H1 (cell line): ENCODE measurements at regions not wholly inside any gene's neighbourhood (a gene's known extent, or its start where the extent isn't known, plus 50 kb on each side); places are given as distances from the start of the nearest gene placed in this dataset.

ENCODE experiments used
- CTCF ChIA-PET: fragments of 300-600 bp; sonication (Branson Sonifier 250); formaldehyde crosslinking; loops from one replicate; lab custom pipeline; 2021; ENCODE audit not compliant: partially characterized antibody; lab: Charles Lee
- POLR2A ChIA-PET: fragments of 300-600 bp; sonication (Branson Sonifier 250); formaldehyde crosslinking; loops from one replicate; lab custom pipeline; 2021; ENCODE audit warnings: inconsistent platforms; ENCODE audit not compliant: partially characterized antibody; lab: Charles Lee
- DNase-seq, 2 experiments: peaks; one replicate each; pipeline versions ENCODE4 v3.0.0 to v3.0.0-alpha.2; 2010 to 2022; ENCODE audit warnings: low spot score in 2 of 2, low read depth in 1 of 2, mixed read lengths in 1 of 2
- FAIRE-seq: peaks from 2 replicates; lab custom pipeline; 2011; peaks lifted over from hg19 to GRCh38; lab: Jason Lieb, UNC
- H2AFZ ChIP-seq: 2 replicates; pipeline ENCODE4 v1.8.1; 2012; ENCODE audit warnings: low read length, inconsistent platforms
- H2AK5ac ChIP-seq: 2 replicates; pipeline ENCODE4 v1.6.1; 2013; ENCODE audit warnings: low read depth, low read length
- H2BK120ac ChIP-seq: replicated peaks from 2 replicates; pipeline ENCODE3; 2013; ENCODE audit warnings: low read depth, low read length, inconsistent platforms
- H2BK12ac ChIP-seq: 2 replicates; pipeline ENCODE4 v1.6.1; 2013; ENCODE audit warnings: low read depth, low read length
- H2BK15ac ChIP-seq: 2 replicates; pipeline ENCODE4 v1.6.1; 2013; ENCODE audit warnings: low read length
- H2BK20ac ChIP-seq: 2 replicates; pipeline ENCODE4 v1.6.1; 2013; ENCODE audit warnings: low read length
- H2BK5ac ChIP-seq: 2 replicates; pipeline ENCODE4 v1.6.1; 2013; ENCODE audit warnings: low read depth, low read length
- H3K14ac ChIP-seq: 2 replicates; pipeline ENCODE4 v1.6.1; 2013; ENCODE audit warnings: inconsistent platforms; ENCODE audit not compliant: insufficient read length
- H3K18ac ChIP-seq: 2 replicates; pipeline ENCODE4 v1.6.1; 2013; ENCODE audit warnings: low read length; ENCODE audit errors: extremely low read depth
- H3K23ac ChIP-seq: 2 replicates; pipeline ENCODE4 v1.6.1; 2013; ENCODE audit warnings: inconsistent platforms; ENCODE audit not compliant: insufficient read length
- H3K23me2 ChIP-seq: 2 replicates; pipeline ENCODE4 v1.6.1; 2013; ENCODE audit warnings: low read depth, low read length
- H3K27ac ChIP-seq: 2 replicates; pipeline ENCODE4 v1.6.1; 2011; ENCODE audit warnings: low read depth, low read length, inconsistent platforms
- H3K27me3 ChIP-seq, 4 experiments: replicated peaks in 1 of 4; 1 replicate in 1 of 4; 2 replicates in 3 of 4; pipeline versions ENCODE4 v1.6.1 to v1.8.1; 2011 to 2013; ENCODE audit warnings: low read length in 3 of 4, mild to moderate bottlenecking in 3 of 4, inconsistent platforms in 2 of 4, mixed read lengths in 2 of 4, moderate library complexity in 1 of 4; ENCODE audit not compliant: control insufficient read depth in 3 of 4, insufficient read depth in 3 of 4; ENCODE audit errors: extremely low read depth in 1 of 4
- H3K36me3 ChIP-seq, 4 experiments: 2 replicates each; pipeline versions ENCODE4 v1.6.1 to v1.8.1; 2011 to 2013; ENCODE audit warnings: mild to moderate bottlenecking in 4 of 4, low read length in 3 of 4, moderate library complexity in 2 of 4, control low read depth in 1 of 4, inconsistent platforms in 1 of 4; ENCODE audit not compliant: insufficient read depth in 4 of 4, control insufficient read depth in 2 of 4
- H3K4ac ChIP-seq: replicated peaks from 2 replicates; pipeline ENCODE3; 2013; ENCODE audit warnings: low read length, low read depth, mixed read lengths, inconsistent platforms; ENCODE audit not compliant: insufficient read length
- H3K4me1 ChIP-seq, 4 experiments: replicated peaks in 1 of 4; 1 replicate in 1 of 4; 2 replicates in 3 of 4; pipeline versions ENCODE4 v1.6.1 to v1.8.1; 2011 to 2013; ENCODE audit warnings: low read length in 3 of 4, inconsistent platforms in 2 of 4, mixed read lengths in 1 of 4; ENCODE audit not compliant: insufficient read depth in 4 of 4, control insufficient read depth in 3 of 4
- H3K4me2 ChIP-seq, 2 experiments: 2 replicates each; pipeline versions ENCODE4 v1.6.1 to v1.8.1; 2011 to 2013; ENCODE audit warnings: low read depth in 2 of 2, low read length in 2 of 2, control low read depth in 1 of 2, inconsistent platforms in 1 of 2, mild to moderate bottlenecking in 1 of 2; ENCODE audit not compliant: insufficient read depth in 1 of 2
- H3K4me3 ChIP-seq, 4 experiments: fragments of 200-600, 300-600 bp in 1 of 4; sonication (generic), shearing (Covaris generic), sonication (Bioruptor Twin) in 1 of 4; 2 replicates each; pipeline versions ENCODE4 v1.5.1 to v1.8.1; 2011 to 2016; ENCODE audit warnings: low read length in 4 of 4, low read depth in 3 of 4, control low read depth in 2 of 4, inconsistent platforms in 2 of 4, mild to moderate bottlenecking in 2 of 4, mixed read lengths in 1 of 4, moderate library complexity in 1 of 4; ENCODE audit not compliant: insufficient read depth in 2 of 4; ENCODE audit errors: extremely low read depth in 1 of 4
- H3K56ac ChIP-seq: replicated peaks from 2 replicates; pipeline ENCODE3; 2013; ENCODE audit warnings: low read depth, mild to moderate bottlenecking, mixed read lengths, low read length, inconsistent platforms; ENCODE audit not compliant: insufficient read length
- H3K79me1 ChIP-seq: 2 replicates; pipeline ENCODE4 v1.6.1; 2013; ENCODE audit warnings: low read depth, low read length, control low read depth
- H3K79me2 ChIP-seq, 2 experiments: 2 replicates each; pipeline versions ENCODE4 v1.6.1 to v1.8.1; 2012 to 2013; ENCODE audit warnings: low read length in 2 of 2, mild to moderate bottlenecking in 2 of 2, inconsistent platforms in 1 of 2; ENCODE audit not compliant: insufficient read depth in 2 of 2, control insufficient read depth in 1 of 2
- H3K9ac ChIP-seq, 4 experiments: replicated peaks in 1 of 4; 1 replicate in 1 of 4; 2 replicates in 3 of 4; pipeline versions ENCODE4 v1.6.1 to v1.8.1; 2011 to 2013; ENCODE audit warnings: low read depth in 3 of 4, low read length in 3 of 4, control low read depth in 2 of 4, mild to moderate bottlenecking in 2 of 4, moderate library complexity in 2 of 4, inconsistent platforms in 1 of 4; ENCODE audit errors: extremely low read depth in 1 of 4
- H3K9me3 ChIP-seq, 2 experiments: 2 replicates each; pipeline versions ENCODE4 v1.6.1 to v1.8.1; 2012 to 2013; ENCODE audit warnings: mild to moderate bottlenecking in 2 of 2, moderate library complexity in 2 of 2, control low read depth in 1 of 2, inconsistent platforms in 1 of 2, low read depth in 1 of 2, low read length in 1 of 2, mixed read lengths in 1 of 2; ENCODE audit not compliant: insufficient read depth in 2 of 2
- H4K20me1 ChIP-seq, 2 experiments: replicated peaks in 1 of 2; 2 replicates each; pipeline versions ENCODE3 to v1.8.1; 2011 to 2013; ENCODE audit warnings: inconsistent platforms in 2 of 2, low read length in 2 of 2, mild to moderate bottlenecking in 1 of 2; ENCODE audit not compliant: insufficient read depth in 2 of 2, control insufficient read depth in 1 of 2
- H4K5ac ChIP-seq: 2 replicates; pipeline ENCODE4 v1.6.1; 2013; ENCODE audit warnings: low read length, low read depth, mixed read lengths, inconsistent platforms; ENCODE audit not compliant: insufficient read length
- H4K8ac ChIP-seq: 2 replicates; pipeline ENCODE4 v1.8.0; 2013; ENCODE audit warnings: mild to moderate bottlenecking, moderate library complexity, low read length, inconsistent platforms; ENCODE audit not compliant: insufficient read depth; ENCODE audit errors: extremely low read depth
- H4K91ac ChIP-seq: replicated peaks from 2 replicates; pipeline ENCODE3; 2013; ENCODE audit warnings: low read length, mixed read lengths, inconsistent platforms; ENCODE audit not compliant: insufficient read length
- FOSL1 ChIP-seq: IDR thresholded peaks from 2 replicates; pipeline ENCODE4 v1.6.1; 2011; ENCODE audit warnings: mild to moderate bottlenecking, low read depth, low read length, moderate library complexity; ENCODE audit not compliant: insufficient read depth
- GABPA ChIP-seq: IDR thresholded peaks from 2 replicates; pipeline ENCODE4 v1.6.1; 2011; ENCODE audit warnings: mild to moderate bottlenecking, low read length, moderate library complexity, borderline replicate concordance; ENCODE audit not compliant: insufficient read depth
- GTF2F1 ChIP-seq: IDR thresholded peaks from 2 replicates; pipeline ENCODE4 v1.6.1; 2012; ENCODE audit warnings: low read depth, low read length, improper control_type of control experiment, borderline replicate concordance
- KDM5A ChIP-seq: fragments of 200-600 bp; IDR thresholded peaks from 2 replicates; pipeline ENCODE4 v1.7.1; 2012; ENCODE audit warnings: mild to moderate bottlenecking, low read length, inconsistent platforms, mixed read lengths
- SIN3A ChIP-seq, 2 experiments: IDR thresholded peaks in 1 of 2; conservative IDR thresholded peaks in 1 of 2; 2 replicates each; pipeline ENCODE4 v1.6.1; 2011 to 2012; ENCODE audit warnings: low read length in 2 of 2, improper control_type of control experiment in 1 of 2, low read depth in 1 of 2, mild to moderate bottlenecking in 1 of 2
- TEAD4 ChIP-seq: IDR thresholded peaks from 2 replicates; pipeline ENCODE4 v1.6.1; 2012; ENCODE audit warnings: low read depth, low read length, inconsistent platforms, mixed read lengths
- WGBS, 2 experiments: shearing (Covaris generic) in 1 of 2; methylation state at CpG; one replicate each; pipeline versions ENCODE4 v1.1.6 to v1.1.7; 2013 to 2015; ENCODE audit warnings: low lambda C conversion rate in 2 of 2, mixed read lengths in 2 of 2, inconsistent platforms in 1 of 2, low coverage in 1 of 2, missing lambda C conversion rate in 1 of 2; ENCODE audit not compliant: insufficient replicate concordance in 2 of 2, insufficient coverage in 1 of 2, insufficient read length in 1 of 2; ENCODE audit errors: extremely low coverage in 1 of 2, missing lambda C conversion rate in 1 of 2; 5-methylcytosine and 5-hydroxymethylcytosine counted together

- Histone ChIP-seq H3K14ac (no peak overlapping the region), H4K20me1 (no peaks in the 10 kb centered on the region), H3K4ac (no peak overlapping the region), H2BK20ac (no peak overlapping the region), H3K4me2 (no peak overlapping the region), H4K8ac (no peak overlapping the region), H4K91ac (no peak overlapping the region), H3K79me1 (no peaks in the 10 kb centered on the region), H3K79me2 (no peaks in the 10 kb centered on the region), H3K23ac (no peak overlapping the region), H2BK5ac (no peak overlapping the region), H3K36me3 (no peaks in the 10 kb centered on the region), H3K56ac (no peak overlapping the region), H2AFZ (no peak overlapping the region), H3K4me3 (no peak overlapping the region), H3K27me3 (no peaks in the 10 kb centered on the region), H3K4me1 (0 out of 7 replicates have a peak, but pooled peaks cover 0 to 2% (median 0%) of the 10 kb centered on the region in 4 experiments), H3K27ac (no peak overlapping the region), H2BK12ac (no peak overlapping the region), H3K18ac (no peak overlapping the region), H2BK120ac (no peak overlapping the region), H3K9ac (no peak overlapping the region), H2BK15ac (no peak overlapping the region), H4K5ac (no peak overlapping the region), H2AK5ac (no peak overlapping the region), H3K23me2 (no peaks in the 10 kb centered on the region), H3K9me3 (no peaks in the 10 kb centered on the region)
- FAIRE-seq (peak; percentile 24), DNase-seq (no peak)
- ChIA-PET CTCF (no interaction called here), POLR2A (no interaction called here)
- WGBS, 2 experiments, result 71% methylated on average over 5 of the region's 5 CpGs; no CpG with 5 or more reads in 1 of the 2 experiments
- TF ChIP-seq TEAD4 (no peak), SIN3A (conservative IDR thresholded peaks at IDR 0.05 in 1 of 2, IDR thresholded peaks at IDR 0.05 in 1 of 2; ENCODE audit: low read depth in 1 of 2, low read length in 2 of 2) (no peak), FOSL1 (no peak), GABPA (no peak), KDM5A (no peak), GTF2F1 (no peak)
Measured at GRCh38 chrX:19291086-19291485, 52.6 kb upstream of the PDHA1 start.
